ENCODE measurements at regions not wholly inside any gene's neighbourhood (a gene's known extent, or its start where the extent isn't known, plus 50 kb on each side); places are given as distances from the start of the nearest gene placed in this dataset.

GRCh38 chr12:92237262-92237661 is 91.6 kb upstream of the BTG1 start:
- TF ChIP-seq POLR2A (IDR thresholded peaks at IDR 0.05) = no peak
- TF ChIP-seq, protein P1, sequence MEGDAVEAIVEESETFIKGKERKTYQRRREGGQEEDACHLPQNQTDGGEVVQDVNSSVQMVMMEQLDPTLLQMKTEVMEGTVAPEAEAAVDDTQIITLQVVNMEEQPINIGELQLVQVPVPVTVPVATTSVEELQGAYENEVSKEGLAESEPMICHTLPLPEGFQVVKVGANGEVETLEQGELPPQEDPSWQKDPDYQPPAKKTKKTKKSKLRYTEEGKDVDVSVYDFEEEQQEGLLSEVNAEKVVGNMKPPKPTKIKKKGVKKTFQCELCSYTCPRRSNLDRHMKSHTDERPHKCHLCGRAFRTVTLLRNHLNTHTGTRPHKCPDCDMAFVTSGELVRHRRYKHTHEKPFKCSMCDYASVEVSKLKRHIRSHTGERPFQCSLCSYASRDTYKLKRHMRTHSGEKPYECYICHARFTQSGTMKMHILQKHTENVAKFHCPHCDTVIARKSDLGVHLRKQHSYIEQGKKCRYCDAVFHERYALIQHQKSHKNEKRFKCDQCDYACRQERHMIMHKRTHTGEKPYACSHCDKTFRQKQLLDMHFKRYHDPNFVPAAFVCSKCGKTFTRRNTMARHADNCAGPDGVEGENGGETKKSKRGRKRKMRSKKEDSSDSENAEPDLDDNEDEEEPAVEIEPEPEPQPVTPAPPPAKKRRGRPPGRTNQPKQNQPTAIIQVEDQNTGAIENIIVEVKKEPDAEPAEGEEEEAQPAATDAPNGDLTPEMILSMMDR (IDR thresholded peaks at IDR 0.05) = no peak

All from thyroid gland (tissue), 4 donors.